ENCODE measurements at regions not wholly inside any gene's neighbourhood (a gene's known extent, or its start where the extent isn't known, plus 50 kb on each side); places are given as distances from the start of the nearest gene placed in this dataset.
"Not testable (repeated sequence)": the region's sequence is repeated elsewhere in the genome, so short reads cannot be mapped to it uniquely, and the experiment has no call there.

- DNase-seq (ENCODE audit: low read depth): no peak
- no peak overlapping the region for H3K4me3 ChIP-seq (ENCODE audit: low read depth, low read length)
- TF ChIP-seq, protein P1, sequence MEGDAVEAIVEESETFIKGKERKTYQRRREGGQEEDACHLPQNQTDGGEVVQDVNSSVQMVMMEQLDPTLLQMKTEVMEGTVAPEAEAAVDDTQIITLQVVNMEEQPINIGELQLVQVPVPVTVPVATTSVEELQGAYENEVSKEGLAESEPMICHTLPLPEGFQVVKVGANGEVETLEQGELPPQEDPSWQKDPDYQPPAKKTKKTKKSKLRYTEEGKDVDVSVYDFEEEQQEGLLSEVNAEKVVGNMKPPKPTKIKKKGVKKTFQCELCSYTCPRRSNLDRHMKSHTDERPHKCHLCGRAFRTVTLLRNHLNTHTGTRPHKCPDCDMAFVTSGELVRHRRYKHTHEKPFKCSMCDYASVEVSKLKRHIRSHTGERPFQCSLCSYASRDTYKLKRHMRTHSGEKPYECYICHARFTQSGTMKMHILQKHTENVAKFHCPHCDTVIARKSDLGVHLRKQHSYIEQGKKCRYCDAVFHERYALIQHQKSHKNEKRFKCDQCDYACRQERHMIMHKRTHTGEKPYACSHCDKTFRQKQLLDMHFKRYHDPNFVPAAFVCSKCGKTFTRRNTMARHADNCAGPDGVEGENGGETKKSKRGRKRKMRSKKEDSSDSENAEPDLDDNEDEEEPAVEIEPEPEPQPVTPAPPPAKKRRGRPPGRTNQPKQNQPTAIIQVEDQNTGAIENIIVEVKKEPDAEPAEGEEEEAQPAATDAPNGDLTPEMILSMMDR (conservative IDR thresholded peaks at IDR 0.05; ENCODE audit: low read depth, low read length): no peak
These were observed 63.6 kb upstream of the SH3RF1 start for GRCh38 chr4:169334335-169334734.

GRCh38 chr4:169333265-169333664, 62.5 kb upstream of the SH3RF1 start:
- TF ChIP-seq, protein P1 (conservative IDR thresholded peaks at IDR 0.05; ENCODE audit: low read depth, low read length): no peak
- DNase-seq (ENCODE audit: low read depth): no peak
- H3K4me3 ChIP-seq (ENCODE audit: low read depth, low read length): no peak overlapping the region

DNA sequence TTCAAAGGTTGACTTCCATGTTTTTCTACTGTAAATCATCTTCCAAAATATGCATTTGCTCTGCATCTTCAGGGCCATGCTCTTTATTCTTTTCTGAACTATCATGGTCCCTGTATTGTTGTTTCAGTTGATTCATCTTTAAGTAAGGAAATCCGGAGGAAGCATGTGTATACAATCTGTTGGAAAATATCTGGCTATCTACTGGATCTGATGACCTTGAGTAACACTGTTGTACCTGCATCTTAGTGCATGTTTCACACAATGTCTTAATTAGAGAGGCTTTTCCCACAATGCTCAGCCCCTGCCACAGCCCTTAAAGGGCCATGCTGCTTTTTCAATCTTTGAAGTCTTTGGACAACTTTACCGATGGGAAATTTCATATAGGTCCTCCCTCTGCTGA, 61.8 kb upstream of the SH3RF1 start:
- TF ChIP-seq, protein P1 (conservative IDR thresholded peaks at IDR 0.05; ENCODE audit: low read depth, low read length): no peak
- DNase-seq (ENCODE audit: low read depth): no peak
- H3K4me3 ChIP-seq (ENCODE audit: low read depth, low read length): no peak overlapping the region

- no peak overlapping the region for H3K4me3 ChIP-seq (ENCODE audit: low read depth, low read length)
- DNase-seq (ENCODE audit: low read depth): no peak
- TF ChIP-seq, protein P1 (conservative IDR thresholded peaks at IDR 0.05; ENCODE audit: low read depth, low read length): no peak
These were observed 60.1 kb upstream of the SH3RF1 start for GRCh38 chr4:169330811-169331210.

- H3K4me3 ChIP-seq (ENCODE audit: low read depth, low read length): no peak overlapping the region
- DNase-seq (ENCODE audit: low read depth): no peak
- TF ChIP-seq, protein P1 (conservative IDR thresholded peaks at IDR 0.05; ENCODE audit: low read depth, low read length): no peak
These were observed 59.3 kb upstream of the SH3RF1 start for GRCh38 chr4:169330095-169330494.

- TF ChIP-seq, protein P1 (conservative IDR thresholded peaks at IDR 0.05; ENCODE audit: low read depth, low read length): no peak
- no peak overlapping the region for H3K4me3 ChIP-seq (ENCODE audit: low read depth, low read length)
- DNase-seq (ENCODE audit: low read depth): no peak
These were observed 57.2 kb upstream of the SH3RF1 start for GRCh38 chr4:169327951-169328350.

DNA sequence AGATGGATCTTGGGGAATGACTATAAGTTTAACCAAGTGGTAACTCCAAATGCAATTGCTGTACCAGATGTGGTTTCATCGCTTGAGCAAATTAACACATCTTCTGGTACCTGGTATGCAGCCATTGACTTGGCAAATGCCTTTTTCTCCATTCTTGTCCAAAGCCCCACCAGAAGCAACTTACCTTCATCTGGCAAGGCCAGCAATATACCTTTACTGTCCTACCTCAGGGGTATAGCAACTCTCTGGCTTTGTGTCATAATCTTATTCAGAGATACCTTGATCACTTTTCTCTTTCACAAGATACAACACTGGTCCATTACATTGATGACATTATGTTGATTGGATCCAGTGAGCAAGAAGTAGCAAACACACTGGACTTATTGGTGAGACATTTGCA, 53.2 kb upstream of the SH3RF1 start:
- not testable (repeated sequence) for DNase-seq (ENCODE audit: low read depth); H3K4me3 ChIP-seq (ENCODE audit: low read depth, low read length)

DNA sequence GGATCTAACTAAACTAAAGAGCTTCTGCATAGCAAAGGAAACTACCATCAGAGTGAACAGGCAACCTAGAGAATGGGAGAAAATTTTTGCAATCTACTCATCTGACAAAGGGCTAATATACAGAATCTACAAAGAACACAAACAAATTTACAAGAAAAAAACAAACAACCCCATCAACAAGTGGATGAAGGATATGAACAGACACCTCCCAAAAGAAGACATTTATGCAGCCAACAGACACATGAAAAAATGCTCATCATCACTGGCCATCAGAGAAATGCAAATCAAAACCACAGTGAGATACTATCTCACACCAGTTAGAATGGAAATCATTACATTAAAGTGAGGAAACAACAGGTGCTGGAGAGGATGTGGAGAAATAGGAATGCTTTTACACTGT, 52.1 kb upstream of the SH3RF1 start:
- not testable (repeated sequence) for DNase-seq (ENCODE audit: low read depth); H3K4me3 ChIP-seq (ENCODE audit: low read depth, low read length)
